ENCODE measurements at regions not wholly inside any gene's neighbourhood (a gene's known extent, or its start where the extent isn't known, plus 50 kb on each side); places are given as distances from the start of the nearest gene placed in this dataset.

- DNase-seq (ENCODE audit: low read depth): peak; percentile 54
These were observed 55.1 kb upstream of the AGTR1 start for GRCh38 chr3:148642616-148643015.

GRCh38 chr3:148643389-148643840 lies 54.3 kb upstream of the AGTR1 start:
- DNase-seq (ENCODE audit: low read depth): peak; percentile 84

GRCh38 chr3:148646126-148646665 lies 51.5 kb upstream of the AGTR1 start:
- DNase-seq (ENCODE audit: low read depth): peak; percentile 61

Data from iris pigment epithelial cell (primary cell).